T-helper 17 cell (primary cell): ENCODE measurements at regions not wholly inside any gene's neighbourhood (a gene's known extent, or its start where the extent isn't known, plus 50 kb on each side); places are given as distances from the start of the nearest gene placed in this dataset.
"Not testable (repeated sequence)": the region's sequence is repeated elsewhere in the genome, so short reads cannot be mapped to it uniquely, and the experiment has no call there.

Experiments used
- ATAC-seq: fragments of 150-1000 bp; cut with Tn5 transposase; 2 replicates; pipeline ENCODE4 v1.10.0; 2021; ENCODE audit warnings: mild to moderate bottlenecking, moderate library complexity
- DNase-seq, 3 donors: peaks; one replicate each; pipeline versions ENCODE4 v3.0.0 to v3.0.0-alpha.2; 2020 to 2021
- H3K9me3 ChIP-seq: one replicate; pipeline ENCODE4 v1.7.0; 2013; ENCODE audit warnings: low read length, mild to moderate bottlenecking; ENCODE audit not compliant: control insufficient read depth, poor library complexity, severe bottlenecking
- H3K27ac Mint-ChIP-seq: one replicate; pipeline ENCODE4 v1.8.0; 2022; ENCODE audit warnings: mild to moderate bottlenecking, moderate library complexity, mixed read lengths
- H3K27me3 Mint-ChIP-seq: one replicate; pipeline ENCODE4 v1.8.0; 2022; ENCODE audit warnings: mixed read lengths
- H3K36me3 Mint-ChIP-seq: one replicate; pipeline ENCODE4 v1.8.0; 2022; ENCODE audit warnings: low read depth, mixed read lengths
- H3K4me1 Mint-ChIP-seq: one replicate; pipeline ENCODE4 v1.8.0; 2022; ENCODE audit warnings: mild to moderate bottlenecking, mixed read lengths
- H3K4me3 Mint-ChIP-seq: one replicate; pipeline ENCODE4 v1.8.0; 2022; ENCODE audit warnings: mild to moderate bottlenecking, moderate library complexity, mixed read lengths

- not testable (repeated sequence) for H3K27ac Mint-ChIP-seq
Observed at GRCh38 chr11:14573539-14574057, 53.4 kb upstream of the PSMA1 start.

GRCh38 chr11:14577292-14577691 is 57.1 kb upstream of the PSMA1 start:
- no peaks in the 10 kb centered on the region for H3K36me3 Mint-ChIP-seq
- ATAC-seq (no peak), DNase-seq (no peak)

More at GRCh38 chr11:14573539-14574057, 53.4 kb upstream of the PSMA1 start:
- not testable (repeated sequence) for H3K9me3 ChIP-seq, DNase-seq, ATAC-seq, H3K4me3 Mint-ChIP-seq, H3K36me3 Mint-ChIP-seq, H3K27me3 Mint-ChIP-seq
- peaks cover 19% of the 10 kb centered on the region for H3K4me1 Mint-ChIP-seq

GRCh38 chr11:14577835-14578529 is 57.8 kb upstream of the PSMA1 start:
- ATAC-seq (peak; percentile 41), DNase-seq (peak in 1 of 3 donors; percentile 6)
- H3K27ac Mint-ChIP-seq = peak overlapping the region; percentile 60
- H3K4me1 Mint-ChIP-seq = peaks cover 26% of the 10 kb centered on the region
- peak overlapping the region; percentile 56 for H3K4me3 Mint-ChIP-seq
- no peaks in the 10 kb centered on the region for H3K9me3 ChIP-seq
- H3K36me3 Mint-ChIP-seq = no peaks in the 10 kb centered on the region
- H3K27me3 Mint-ChIP-seq = no peaks in the 10 kb centered on the region

More at GRCh38 chr11:14577292-14577691, 57.1 kb upstream of the PSMA1 start:
- peak overlapping the region; percentile 5 for H3K4me3 Mint-ChIP-seq
- H3K4me1 Mint-ChIP-seq = peaks cover 26% of the 10 kb centered on the region
- no peaks in the 10 kb centered on the region for H3K9me3 ChIP-seq
- no peaks in the 10 kb centered on the region for H3K27me3 Mint-ChIP-seq
- peak overlapping the region; percentile 60 for H3K27ac Mint-ChIP-seq

GRCh38 chr11:14578541-14578956 is 58.4 kb upstream of the PSMA1 start:
- H3K4me1 Mint-ChIP-seq = peaks cover 31% of the 10 kb centered on the region
- H3K36me3 Mint-ChIP-seq = peaks cover 3% of the 10 kb centered on the region
- H3K27me3 Mint-ChIP-seq = no peaks in the 10 kb centered on the region
- DNase-seq (peak in 2 of 3 donors; percentile 45 to 50), ATAC-seq (peak; percentile 97)
- H3K27ac Mint-ChIP-seq = peak overlapping the region; percentile 60
- no peaks in the 10 kb centered on the region for H3K9me3 ChIP-seq
- H3K4me3 Mint-ChIP-seq = peak overlapping the region; percentile 56

DNA sequence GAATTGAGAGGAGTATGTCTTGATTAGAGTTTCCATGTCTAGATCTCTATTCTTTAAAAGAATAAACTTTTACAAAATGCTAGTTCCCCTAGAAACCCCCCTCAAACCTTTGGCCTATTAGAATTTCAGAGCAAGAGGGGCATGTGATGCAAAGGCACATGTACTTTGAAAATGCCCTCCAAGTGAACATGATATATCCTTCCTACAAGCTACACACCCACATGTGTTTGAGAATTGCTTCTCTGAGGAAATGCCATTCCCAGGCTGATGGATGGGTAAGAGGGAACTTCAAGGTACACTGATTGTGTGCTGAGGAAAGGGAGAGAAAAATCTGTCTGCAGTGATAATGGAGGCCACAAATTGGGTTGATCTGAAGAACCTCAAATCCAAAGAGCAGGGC is 59.5 kb upstream of the PSMA1 start:
- Mint-ChIP-seq H3K27me3 (no peaks in the 10 kb centered on the region), H3K4me3 (no peak overlapping the region), H3K4me1 (peaks cover 32% of the 10 kb centered on the region), H3K27ac (peak overlapping the region; percentile 60), H3K36me3 (peaks cover 5% of the 10 kb centered on the region)
- DNase-seq (no peak), ATAC-seq (no peak)
- H3K9me3 ChIP-seq = no peaks in the 10 kb centered on the region

- ATAC-seq (no peak), DNase-seq (no peak)
- no peaks in the 10 kb centered on the region for H3K9me3 ChIP-seq
- Mint-ChIP-seq H3K27me3 (no peaks in the 10 kb centered on the region), H3K27ac (peak overlapping the region; percentile 60), H3K4me1 (peaks cover 31% of the 10 kb centered on the region), H3K36me3 (peaks cover 5% of the 10 kb centered on the region), H3K4me3 (no peak overlapping the region)
Observed at GRCh38 chr11:14582793-14583192, 60.8 kb upstream of the PDE3B start.

DNA sequence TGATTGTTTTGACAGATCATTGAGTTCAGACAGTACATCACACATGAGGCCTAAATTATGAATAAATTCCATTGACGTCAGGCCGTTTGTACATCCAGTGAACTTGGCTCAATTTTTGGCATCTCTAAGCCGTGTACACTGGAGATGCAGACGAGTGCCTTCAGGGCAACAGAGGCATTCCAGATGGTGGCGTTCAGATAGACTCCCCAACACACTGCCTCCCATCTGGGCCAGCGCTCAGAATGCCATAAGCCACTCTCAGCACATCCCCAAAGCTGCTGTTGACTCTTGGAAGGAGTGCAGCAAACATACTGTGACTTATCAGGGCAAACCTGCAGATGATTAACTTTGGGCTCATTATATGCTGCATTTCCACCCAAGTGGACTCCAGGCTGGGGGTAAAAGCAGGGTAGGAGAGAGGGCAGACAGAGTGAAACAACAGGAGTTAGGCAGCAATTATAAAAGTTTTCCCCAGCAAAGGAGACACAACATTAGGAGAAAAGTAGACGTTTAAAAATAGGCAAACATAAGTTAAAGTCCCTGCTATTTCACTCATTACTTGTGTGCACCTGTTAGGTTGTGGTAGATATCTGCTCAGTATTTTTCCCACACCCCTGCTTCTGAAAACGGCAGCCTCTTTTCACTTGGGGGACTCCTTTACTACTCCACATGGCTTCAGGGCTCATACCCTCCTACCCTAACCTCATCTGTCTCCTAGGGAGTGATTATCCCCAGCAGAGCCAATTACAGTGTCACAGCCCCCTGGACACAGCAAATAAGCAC is 60.2 kb upstream of the PDE3B start:
- no peak for DNase-seq
- no peak for ATAC-seq
- Mint-ChIP-seq H3K36me3 (peaks cover 5% of the 10 kb centered on the region), H3K4me3 (no peak overlapping the region), H3K27ac (peak overlapping the region; percentile 60), H3K27me3 (no peaks in the 10 kb centered on the region), H3K4me1 (peaks cover 26% of the 10 kb centered on the region)
- H3K9me3 ChIP-seq = no peaks in the 10 kb centered on the region

DNA sequence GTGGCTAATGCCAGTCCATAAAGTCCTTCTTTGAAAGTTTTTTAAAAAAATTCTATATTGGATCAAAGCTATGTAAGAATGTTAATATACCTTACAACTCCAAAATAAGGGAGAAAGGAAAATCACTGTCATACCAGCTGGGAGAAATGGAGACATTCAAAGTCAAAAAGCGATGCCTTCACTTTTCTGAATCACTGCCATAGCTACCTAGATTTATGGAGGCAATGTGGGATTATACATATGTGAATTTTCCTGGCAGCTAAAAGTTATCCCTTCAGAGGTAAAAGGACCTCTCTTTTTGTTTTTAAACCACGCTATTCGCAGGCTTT is 59.6 kb upstream of the PDE3B start:
- Mint-ChIP-seq H3K27ac (peak overlapping the region; percentile 60), H3K36me3 (peaks cover 5% of the 10 kb centered on the region), H3K4me3 (no peak overlapping the region), H3K4me1 (peaks cover 21% of the 10 kb centered on the region), H3K27me3 (no peaks in the 10 kb centered on the region)
- H3K9me3 ChIP-seq = no peaks in the 10 kb centered on the region
- DNase-seq = no peak
- no peak for ATAC-seq

DNA sequence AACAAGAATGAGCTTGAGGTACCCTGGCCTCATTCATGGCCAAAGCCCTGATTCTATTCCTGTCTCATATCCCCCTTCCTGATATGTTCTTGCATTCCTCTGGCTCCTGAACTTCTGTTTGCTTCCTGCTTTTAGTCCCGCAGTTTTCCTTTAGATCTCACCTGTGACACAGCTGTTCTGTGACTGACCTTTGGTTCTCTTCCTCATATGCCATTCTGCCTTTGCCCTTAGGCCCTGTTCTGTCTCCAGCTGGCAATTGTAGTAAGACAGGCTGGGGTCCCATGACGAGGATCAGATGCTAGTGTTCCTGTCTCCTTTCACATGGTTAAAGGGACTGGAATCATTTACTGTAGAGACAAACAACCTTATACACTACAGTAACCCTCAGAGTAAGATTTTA is 59.0 kb upstream of the PDE3B start:
- Mint-ChIP-seq H3K4me3 (no peak overlapping the region), H3K4me1 (peaks cover 18% of the 10 kb centered on the region), H3K27me3 (no peaks in the 10 kb centered on the region), H3K36me3 (peaks cover 5% of the 10 kb centered on the region), H3K27ac (peak overlapping the region; percentile 84)
- DNase-seq (no peak), ATAC-seq (no peak)
- no peaks in the 10 kb centered on the region for H3K9me3 ChIP-seq

DNA sequence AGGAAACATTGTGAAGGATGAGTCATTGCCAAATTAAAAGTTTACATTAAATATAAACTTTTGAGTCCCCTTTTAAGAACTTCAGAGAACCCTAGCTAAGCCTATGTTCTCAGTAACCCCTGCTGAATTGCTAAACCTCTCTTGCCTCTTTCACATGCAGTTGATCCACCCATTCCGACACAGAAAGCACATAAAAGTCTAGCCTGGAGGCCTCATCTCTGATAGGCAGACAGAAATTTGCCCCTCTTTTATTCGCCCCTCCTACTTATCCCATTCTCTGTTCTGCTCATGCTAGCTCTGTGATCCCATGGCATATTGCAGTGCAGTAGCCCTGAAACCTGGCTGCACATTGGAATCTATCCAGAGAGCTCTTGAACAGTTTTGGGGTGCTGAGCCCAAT is 58.2 kb upstream of the PDE3B start:
- ATAC-seq (no peak), DNase-seq (no peak)
- no peaks in the 10 kb centered on the region for H3K27me3 Mint-ChIP-seq
- peak overlapping the region; percentile 84 for H3K27ac Mint-ChIP-seq
- no peaks in the 10 kb centered on the region for H3K9me3 ChIP-seq
- H3K4me3 Mint-ChIP-seq = no peak overlapping the region
- H3K4me1 Mint-ChIP-seq = peaks cover 13% of the 10 kb centered on the region
- peaks cover 9% of the 10 kb centered on the region for H3K36me3 Mint-ChIP-seq

DNA sequence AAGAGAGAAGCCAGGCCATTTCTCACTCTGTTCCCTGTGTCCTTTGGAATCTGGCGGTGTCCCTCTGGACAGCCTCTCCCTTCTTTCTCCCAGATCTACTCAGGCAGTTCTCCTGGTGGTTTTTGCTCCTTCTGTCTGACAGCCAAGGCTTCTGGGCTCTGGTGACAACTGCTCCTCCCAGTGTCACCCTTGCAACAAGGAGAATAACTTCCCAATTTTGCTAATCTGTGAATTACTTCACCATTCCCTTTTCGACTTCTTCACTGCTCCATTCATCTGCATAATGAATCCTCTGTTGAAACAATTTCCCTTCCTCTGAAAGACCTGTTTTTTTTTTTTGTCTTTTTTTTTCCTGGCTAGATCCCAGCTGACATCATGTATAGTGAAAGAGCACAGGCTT is 56.3 kb upstream of the PDE3B start:
- peak overlapping the region; percentile 57 for H3K27ac Mint-ChIP-seq

GRCh38 chr11:14588681-14589080 is 54.9 kb upstream of the PDE3B start:
- H3K27ac Mint-ChIP-seq = no peak overlapping the region
- peaks cover 7% of the 10 kb centered on the region for H3K36me3 Mint-ChIP-seq
- H3K4me3 Mint-ChIP-seq = no peak overlapping the region
- DNase-seq (no peak), ATAC-seq (no peak)
- peaks cover 7% of the 10 kb centered on the region for H3K4me1 Mint-ChIP-seq
- no peaks in the 10 kb centered on the region for H3K27me3 Mint-ChIP-seq
- no peaks in the 10 kb centered on the region for H3K9me3 ChIP-seq

More for the DNA sequence above, 56.3 kb upstream of the PDE3B start:
- Mint-ChIP-seq H3K4me1 (peaks cover 12% of the 10 kb centered on the region), H3K4me3 (no peak overlapping the region), H3K27me3 (no peaks in the 10 kb centered on the region), H3K36me3 (peaks cover 10% of the 10 kb centered on the region)
- ATAC-seq (no peak), DNase-seq (no peak)
- no peaks in the 10 kb centered on the region for H3K9me3 ChIP-seq

GRCh38 chr11:14589421-14589820 is 54.2 kb upstream of the PDE3B start:
- peaks cover 7% of the 10 kb centered on the region for H3K4me1 Mint-ChIP-seq
- no peaks in the 10 kb centered on the region for H3K27me3 Mint-ChIP-seq
- ATAC-seq = no peak
- no peaks in the 10 kb centered on the region for H3K9me3 ChIP-seq
- H3K4me3 Mint-ChIP-seq = no peak overlapping the region
- H3K36me3 Mint-ChIP-seq = peaks cover 7% of the 10 kb centered on the region
- H3K27ac Mint-ChIP-seq = no peak overlapping the region
- no peak for DNase-seq
